GM10266 (cell line): ENCODE measurements at regions not wholly inside any gene's neighbourhood (a gene's known extent, or its start where the extent isn't known, plus 50 kb on each side); places are given as distances from the start of the nearest gene placed in this dataset.

Source experiments
- DNase-seq: peaks from one replicate; pipeline ENCODE4 v3.0.0; 2012; ENCODE audit errors: extremely low spot score
- TF ChIP-seq, protein P1 (sequence below): IDR thresholded peaks from 2 replicates; pipeline ENCODE4 v1.5.1; 2012; ENCODE audit warnings: mild to moderate bottlenecking, low read depth; ENCODE audit not compliant: control insufficient read depth, insufficient read depth; ENCODE audit errors: missing control alignments

DNA sequence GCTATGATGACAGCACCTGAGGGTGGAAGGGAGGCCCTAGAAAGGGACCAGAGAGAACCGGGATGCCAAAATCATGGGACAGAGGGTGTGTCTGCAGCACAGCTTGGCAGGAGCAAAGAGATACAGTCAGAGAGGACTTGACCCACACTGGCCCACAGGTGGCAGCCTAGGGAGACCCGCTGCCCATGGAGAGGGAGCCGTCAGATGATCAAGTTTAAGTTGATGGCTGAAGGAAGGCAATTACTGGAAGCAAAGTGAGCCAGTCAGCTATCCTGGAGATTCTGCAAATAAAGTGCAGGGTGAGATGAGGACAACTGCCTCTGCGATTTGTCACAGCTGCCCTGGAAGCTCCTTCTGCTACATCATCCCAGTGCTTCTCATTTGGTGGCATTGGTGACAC, 74.0 kb downstream of the CMPK2 start:
- TF ChIP-seq, protein P1, sequence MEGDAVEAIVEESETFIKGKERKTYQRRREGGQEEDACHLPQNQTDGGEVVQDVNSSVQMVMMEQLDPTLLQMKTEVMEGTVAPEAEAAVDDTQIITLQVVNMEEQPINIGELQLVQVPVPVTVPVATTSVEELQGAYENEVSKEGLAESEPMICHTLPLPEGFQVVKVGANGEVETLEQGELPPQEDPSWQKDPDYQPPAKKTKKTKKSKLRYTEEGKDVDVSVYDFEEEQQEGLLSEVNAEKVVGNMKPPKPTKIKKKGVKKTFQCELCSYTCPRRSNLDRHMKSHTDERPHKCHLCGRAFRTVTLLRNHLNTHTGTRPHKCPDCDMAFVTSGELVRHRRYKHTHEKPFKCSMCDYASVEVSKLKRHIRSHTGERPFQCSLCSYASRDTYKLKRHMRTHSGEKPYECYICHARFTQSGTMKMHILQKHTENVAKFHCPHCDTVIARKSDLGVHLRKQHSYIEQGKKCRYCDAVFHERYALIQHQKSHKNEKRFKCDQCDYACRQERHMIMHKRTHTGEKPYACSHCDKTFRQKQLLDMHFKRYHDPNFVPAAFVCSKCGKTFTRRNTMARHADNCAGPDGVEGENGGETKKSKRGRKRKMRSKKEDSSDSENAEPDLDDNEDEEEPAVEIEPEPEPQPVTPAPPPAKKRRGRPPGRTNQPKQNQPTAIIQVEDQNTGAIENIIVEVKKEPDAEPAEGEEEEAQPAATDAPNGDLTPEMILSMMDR: peak; percentile 18
- DNase-seq: no peak

DNA sequence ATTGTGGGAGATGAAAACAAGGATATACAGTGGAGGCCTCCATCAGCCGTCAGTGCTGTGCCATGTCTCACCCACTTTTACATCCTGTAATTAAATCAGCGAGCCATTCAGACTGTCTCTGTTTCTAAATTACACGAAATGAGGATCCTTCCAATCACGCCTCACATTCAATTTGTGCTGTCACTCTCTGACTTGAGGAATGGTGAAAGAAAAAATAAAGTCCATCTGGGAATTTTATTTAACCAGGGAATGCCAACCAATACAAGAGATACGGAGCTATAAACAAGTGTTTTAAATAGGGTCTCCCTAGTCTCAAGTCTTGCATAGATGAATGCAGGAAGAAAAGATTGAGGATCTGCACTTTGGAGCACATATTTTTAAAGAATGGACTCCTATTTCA, 72.8 kb downstream of the CMPK2 start:
- TF ChIP-seq, protein P1: no peak

DNA sequence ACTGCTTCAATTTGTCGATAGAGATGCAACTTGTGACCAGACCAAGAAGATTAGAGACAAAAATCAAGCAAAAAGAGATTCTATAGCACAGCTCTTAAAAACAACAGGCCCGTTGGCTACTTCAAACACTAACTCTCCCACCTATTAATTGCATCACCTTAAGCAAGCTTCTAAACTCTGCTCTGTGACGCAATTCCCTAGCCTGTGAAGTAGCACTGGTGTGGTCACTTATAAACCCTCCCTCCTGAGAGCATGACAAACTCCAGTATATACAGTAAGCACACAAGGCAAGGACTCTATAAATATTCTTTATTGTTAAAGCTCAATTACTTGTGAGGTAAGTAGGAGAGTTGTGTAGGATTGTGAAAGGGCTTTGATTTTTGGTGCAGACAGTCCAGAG, 72.3 kb downstream of the CMPK2 start:
- no peak for DNase-seq
- TF ChIP-seq, protein P1: no peak

More for the DNA sequence above, 72.8 kb downstream of the CMPK2 start:
- no peak for DNase-seq

DNA sequence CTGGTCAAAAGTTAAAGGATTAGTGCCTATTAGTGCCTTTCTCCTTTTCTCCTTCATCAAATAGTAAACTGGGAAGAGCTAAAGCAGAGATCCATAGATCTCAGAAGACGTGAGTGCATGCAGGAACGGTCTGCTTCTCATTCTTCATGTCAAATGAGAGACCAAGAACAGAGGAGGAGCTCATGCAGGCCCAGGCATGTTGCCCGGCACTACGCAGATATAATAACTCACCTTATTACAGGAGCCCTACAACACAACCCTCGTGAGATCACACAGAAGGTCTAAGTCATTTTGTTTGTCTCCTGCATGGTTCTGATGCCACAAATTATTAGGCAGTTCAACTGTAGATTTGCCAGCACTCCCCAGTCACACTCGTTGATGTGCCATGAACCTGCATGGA, 71.8 kb downstream of the CMPK2 start:
- no peak for DNase-seq
- TF ChIP-seq, protein P1: no peak

DNA sequence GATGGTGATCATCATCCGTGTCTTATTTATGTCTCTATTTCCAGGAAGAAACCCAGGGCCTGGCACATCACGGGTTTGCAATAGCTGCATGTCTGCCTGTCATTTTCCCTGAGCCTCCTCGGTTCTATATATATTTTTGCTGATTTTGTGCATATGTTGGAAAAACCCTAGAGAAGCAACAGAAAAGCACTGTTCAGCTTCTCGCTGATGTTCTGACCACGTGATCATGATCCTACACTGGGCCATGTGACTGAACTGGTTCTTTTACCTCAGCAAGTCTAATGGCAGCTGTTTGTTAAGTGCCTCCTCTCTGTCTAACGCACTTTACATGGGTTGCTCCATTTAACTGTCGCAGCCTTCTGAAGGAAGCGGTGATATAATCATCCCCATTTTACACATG, 71.3 kb downstream of the CMPK2 start:
- no peak for DNase-seq
- TF ChIP-seq, protein P1: no peak
